ENCODE measurements at regions not wholly inside any gene's neighbourhood (a gene's known extent, or its start where the extent isn't known, plus 50 kb on each side); places are given as distances from the start of the nearest gene placed in this dataset.

DNA sequence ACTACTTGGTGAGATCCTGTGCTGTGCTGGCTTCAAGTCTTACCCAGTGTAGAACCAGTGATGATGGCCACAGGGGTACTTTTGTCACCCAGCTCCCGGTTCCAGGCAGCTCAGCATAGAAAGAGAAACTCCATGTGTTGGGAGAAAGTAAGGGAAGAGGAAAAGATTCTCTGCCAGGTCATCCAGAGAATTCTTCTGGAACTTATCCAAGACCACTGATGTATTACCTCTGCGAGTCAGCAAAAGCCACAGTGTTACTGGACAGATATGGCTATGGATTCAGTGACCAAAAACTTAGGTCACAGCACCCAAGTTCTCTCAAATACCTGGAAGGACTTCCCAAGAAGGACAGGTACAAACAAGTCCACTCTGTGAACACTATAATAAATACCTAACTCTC is 399.5 kb upstream of the MIR17HG start:
- DNase-seq = no peak

DNA sequence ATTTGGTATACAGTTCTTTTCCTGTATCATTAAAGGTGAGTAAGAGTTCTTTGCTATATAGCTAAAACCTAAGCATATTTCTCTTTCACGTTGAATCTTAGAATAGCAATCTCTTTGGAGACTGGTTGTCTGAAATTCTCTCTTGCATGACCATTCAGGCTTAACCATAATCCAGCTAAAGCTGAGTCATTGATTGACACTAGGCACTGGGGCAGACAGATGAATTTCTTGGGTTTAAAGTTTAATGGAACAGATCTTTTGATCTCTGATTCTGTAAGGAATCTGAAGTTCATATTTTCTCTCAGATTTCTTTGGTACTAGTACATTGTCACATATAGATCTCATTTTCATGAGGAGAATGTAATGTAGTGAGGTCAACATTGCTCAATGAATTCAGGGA is 397.3 kb upstream of the MIR17HG start:
- no peak for DNase-seq

DNA sequence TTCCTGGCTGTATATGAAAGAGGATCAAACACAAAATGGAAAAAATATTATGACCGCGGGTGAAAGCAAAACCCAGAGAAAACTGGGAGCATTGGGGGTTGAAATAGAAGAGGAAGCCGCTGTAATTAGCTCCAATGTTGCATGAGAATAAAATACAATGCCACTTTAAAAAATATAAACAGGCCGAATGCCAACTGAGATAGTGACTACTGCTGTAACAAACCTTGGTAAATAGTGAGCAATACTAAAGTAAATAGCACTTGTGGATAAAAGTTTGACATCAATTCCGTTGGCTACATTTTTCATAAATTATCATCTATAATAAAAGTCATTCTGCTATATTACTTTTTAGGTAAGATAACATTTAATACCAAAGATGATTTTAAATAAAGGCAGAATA is 395.8 kb upstream of the MIR17HG start:
- DNase-seq = no peak

DNA sequence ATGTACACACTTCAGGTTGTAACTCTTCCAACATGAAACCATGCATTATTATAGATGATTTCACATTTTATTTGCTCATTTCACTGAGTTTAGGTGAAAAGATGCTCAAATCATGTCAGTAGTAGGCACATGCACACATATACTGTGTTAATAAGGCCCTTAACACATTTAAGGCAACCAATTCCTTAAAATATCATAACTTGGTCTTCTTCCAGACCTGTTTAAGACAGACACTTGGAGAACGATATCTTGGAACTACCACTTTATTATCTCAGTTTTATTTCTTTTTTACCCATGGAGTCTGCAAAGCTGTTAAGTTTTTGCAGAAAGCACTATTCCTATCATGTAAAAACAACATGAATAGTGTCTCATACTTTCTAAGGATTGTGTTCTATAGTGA is 395.2 kb upstream of the MIR17HG start:
- no peak for DNase-seq

DNA sequence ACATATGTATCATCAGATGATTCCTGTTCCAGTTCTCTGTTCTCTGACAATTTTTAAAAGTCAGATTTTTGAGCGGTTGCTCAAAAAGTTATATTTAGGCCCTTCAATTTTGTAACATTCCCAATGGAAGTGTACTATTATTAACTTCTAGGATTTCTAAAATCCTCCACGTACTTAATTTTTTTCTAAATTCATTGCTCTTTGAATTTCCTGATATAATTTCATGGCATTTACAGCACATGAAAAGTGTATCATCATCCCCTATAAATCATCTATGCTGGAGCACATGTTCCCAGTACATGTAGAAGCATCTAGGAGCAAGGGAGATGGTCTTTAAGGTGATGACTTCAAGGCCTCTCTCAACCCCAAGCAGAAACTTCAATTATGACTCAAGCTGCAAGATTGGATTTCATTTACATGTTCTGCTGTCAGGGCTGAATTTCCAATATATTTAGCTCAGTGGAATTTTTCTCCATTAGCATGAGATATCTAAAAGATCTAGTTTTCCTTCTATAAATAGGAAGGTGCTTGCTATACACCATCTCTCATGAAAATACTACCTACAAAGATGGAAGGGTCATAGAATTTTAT is 392.8 kb upstream of the MIR17HG start:
- DNase-seq = no peak

DNA sequence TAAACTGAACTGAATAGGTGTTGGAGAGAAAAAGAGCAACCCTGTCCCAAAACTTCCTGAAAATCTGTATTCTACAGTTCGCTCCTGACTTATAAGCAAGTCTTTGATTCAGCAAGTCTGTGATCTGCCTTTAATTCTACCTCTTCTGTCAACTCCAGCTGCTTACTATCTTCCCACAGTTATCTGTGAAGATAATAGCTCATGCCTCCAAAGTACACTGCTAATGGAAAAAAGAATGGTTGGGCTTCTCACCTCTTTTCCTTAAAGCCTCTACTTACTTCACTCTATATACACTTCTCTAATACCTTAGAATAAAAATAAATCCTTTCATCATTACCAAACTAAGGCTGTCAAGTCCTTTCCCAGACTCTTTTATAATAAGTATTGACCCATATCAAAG is 391.5 kb upstream of the MIR17HG start:
- DNase-seq = no peak

DNA sequence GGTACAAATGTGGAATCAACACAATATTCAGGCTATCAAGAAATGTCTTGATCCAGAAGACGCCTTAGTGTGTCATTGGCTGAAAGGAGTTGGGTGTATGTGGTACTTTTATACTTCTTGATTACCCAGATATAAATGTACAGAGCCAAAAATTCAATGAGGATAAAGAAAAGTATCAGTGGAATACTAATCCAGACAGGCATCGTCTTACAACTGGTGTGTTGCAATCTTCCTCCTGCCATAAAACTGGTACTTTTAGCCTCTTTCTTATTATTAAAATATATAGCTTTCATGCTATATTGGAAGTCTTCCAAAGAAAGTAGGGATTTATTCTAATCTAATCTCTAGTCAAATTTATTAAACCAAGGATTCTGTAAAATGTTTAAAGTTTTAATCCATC is 388.6 kb upstream of the MIR17HG start:
- no peak for DNase-seq

DNA sequence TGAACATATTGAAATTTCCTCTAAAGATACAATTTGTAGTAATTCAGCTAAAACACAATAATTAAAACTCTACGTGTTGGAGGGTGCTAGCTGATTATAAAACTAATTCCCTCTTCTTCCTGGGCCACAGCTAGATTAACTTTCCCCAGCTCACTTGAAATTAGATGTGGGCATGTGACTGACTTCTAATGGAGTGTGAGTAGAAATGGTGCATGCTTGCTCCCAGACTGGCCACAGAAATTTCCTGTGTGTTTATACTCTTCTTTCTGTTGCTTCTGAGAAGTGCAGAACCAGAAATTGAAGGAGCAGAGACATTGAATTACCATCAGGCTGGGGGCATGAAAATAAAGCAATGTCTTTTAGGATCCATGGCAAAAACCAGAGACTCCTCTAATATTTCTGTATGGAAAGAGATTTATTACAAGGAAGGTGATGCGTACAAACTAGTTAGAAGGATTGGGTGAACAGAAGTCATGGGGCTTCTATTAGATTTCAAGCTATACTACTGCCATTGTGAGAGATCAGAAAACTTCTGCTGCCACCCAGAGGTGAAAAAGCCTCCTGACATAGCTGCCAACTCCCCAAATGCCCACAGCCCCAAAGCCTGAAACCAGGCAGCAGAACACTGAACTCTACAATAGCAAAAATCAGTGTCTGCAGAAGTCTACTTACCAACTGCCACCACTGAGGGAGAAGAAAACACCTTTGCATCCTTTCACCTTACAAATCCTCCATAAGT is 379.2 kb upstream of the MIR17HG start:
- no peak for DNase-seq

DNA sequence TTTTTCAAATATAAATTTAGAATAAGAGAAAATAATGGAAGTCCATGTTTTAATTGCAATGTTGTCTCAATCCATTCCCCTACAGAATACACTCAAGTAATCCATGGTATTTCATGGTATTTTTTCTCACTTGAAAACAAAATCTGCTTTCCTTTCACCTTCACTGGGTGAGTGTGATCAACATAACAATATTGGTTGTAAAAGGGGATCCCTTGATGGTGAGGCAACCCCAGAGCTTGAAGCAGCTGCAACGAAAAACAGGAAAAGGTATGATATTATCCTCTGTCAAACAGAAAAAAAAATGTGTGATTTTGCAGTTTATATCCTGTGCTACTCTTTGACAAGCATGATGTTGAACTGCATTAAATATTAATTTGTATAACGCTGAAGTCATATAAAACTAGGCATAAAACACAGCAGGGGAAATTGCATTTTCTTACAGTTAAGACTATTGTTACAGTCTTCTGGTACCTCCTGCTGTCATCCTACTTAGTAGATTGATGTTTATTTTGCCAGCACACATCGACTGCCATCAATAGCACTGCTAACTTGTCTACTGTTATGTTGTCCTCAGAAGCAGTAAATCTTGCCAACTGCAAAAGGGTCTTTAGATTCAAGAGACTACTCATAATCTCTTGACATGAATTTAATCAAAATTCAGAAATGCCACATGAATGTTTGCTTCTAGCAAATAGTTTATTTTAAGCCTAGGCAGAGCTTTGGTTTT is 373.1 kb upstream of the MIR17HG start:
- DNase-seq = no peak

DNA sequence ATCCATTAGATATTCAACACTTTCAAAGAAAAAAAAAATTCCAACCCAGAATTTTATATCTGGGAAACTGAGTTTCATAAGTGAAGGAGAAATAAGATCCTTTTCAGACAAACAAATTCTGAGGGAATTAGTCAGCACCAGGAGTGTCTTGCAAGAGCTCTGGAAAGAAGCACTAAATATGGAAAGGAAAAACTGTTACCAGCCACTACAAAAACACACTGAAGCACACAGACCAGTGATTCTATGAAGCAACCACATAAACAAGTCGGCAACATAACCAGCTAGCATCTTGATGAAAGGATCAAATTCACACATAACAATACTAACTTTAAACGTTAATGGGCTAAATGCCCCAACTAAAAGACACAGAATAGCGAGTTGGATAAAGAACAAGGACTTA is 368.4 kb upstream of the MIR17HG start:
- no peak for DNase-seq

DNA sequence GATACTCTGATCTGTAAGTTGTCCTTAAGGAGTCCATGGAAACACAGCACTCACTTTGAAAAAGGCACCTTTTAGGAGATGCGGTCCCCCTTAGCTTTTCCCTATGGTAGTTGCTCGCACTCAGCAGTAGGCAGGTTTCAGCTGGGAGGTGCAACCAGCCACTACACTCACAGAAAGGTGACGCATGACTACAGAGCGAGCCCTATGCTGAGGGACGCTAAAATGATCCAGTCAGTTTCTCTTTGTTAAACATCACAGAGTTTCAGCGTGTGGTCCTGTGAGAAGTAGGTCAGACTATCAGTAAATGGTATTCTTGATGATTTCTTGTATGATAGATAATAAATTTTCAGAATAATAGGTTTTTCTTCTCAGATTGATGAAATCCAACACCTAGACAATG is 362.7 kb upstream of the MIR17HG start:
- DNase-seq = no peak

DNA sequence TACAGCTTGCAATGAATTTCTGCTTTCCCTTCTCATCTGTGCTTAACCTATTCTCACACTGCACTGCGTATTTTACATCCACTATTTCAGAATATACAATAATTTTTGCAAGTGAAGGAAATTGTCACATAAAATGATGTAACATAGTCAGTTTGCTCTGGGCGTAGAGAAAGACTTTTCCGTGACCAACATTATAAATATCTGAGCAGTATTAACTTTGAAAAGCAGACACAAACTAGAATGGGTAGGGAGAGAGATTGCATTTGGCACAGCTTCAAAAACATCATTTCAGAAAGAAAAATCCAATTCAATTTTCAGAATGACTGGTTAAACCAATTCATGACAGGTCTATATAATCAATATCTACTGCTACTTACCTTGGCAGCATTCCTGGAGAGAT is 352.5 kb upstream of the MIR17HG start:
- DNase-seq = no peak

DNA sequence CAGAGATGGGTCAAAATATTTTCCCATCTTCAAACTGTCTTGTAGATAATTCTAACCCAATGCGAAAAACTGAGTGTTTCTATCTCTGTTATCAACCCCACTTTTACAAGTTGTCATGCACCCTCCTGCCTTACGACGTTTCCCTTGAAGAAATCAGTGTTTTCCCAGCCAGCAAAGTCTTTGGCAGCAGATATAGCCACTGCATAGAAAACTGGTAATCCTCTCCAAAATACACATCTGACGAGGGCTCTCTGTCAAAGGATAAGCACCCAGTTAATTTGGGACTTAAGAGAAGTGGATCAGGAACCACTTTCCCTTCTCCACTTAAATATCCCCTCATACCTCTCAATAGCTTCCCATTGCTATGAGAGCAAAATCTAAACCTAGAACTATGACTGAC is 351.9 kb upstream of the MIR17HG start:
- no peak for DNase-seq

DNA sequence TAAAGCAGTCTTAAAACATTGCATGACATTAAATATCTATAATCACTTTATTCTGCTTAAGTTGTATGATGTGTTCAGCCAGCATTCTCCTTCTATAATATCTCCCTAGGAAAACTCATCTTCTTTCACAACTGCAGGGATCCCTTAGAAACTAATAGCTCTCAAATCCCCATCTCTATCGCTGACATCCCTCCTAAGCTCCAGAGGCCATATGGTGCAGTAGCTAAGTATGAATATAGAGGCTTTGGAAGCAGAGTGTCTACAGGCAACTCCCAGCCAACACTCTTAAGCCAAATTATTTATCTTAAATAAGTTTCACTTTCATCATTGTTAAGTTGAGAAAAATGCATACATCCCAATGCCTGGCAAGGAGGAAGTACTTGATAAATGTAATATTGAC is 349.5 kb upstream of the MIR17HG start:
- no peak for DNase-seq

DNA sequence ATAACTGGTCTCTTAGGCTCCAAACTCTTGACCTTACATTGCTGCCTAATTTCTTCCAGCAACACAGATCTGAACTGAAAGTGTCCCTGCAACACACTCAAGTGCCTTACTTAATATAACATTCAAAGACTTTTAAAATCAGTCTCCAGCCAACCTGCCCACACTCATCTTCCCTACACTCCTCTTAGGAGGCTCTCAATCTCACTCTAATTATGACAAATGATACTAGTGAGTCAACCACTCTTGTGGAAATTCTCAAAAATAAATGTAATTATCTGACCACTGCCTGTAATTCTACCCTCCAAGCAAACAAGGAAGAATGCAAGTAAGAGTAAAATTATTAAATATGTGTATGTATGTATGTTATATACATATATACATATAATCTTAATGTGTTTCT is 348.1 kb upstream of the MIR17HG start:
- no peak for DNase-seq

DNA sequence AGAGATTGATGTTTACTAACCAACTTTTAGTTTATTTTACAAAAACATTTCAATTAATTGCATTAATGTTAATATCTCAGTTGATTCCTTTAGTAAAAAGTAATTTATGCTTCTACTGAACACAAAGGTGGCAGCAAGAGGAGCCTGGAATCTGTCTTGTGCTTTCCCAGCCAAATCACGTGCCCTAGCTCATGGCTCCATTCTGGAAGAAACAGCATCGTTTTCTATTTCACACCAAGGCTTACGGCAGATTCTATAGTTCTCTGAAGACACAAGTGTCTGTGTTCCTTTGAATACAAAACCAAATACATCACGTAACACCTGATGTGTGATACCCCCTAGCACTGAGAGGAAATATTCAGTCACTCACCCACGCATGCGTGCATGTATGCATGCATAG is 346.1 kb upstream of the MIR17HG start:
- DNase-seq = no peak

DNA sequence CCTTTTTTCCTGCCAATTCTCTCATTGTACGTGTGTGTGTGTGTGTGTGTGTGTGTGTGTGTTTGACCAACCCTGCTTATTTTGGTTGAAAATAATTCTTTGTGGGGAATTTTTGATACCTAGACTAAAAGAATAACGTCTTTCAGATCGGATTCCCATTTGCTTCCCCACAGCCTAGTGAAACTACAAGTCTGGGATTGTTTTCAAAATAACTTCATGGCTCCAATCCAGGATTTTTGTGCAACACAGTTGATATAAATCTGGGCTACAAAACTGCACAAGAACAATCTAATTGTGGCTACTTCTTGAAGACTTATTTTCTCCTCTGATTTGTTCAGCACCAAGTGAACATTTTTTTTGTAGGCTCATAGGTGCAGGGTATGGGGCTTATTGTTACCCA is 332.8 kb upstream of the MIR17HG start:
- DNase-seq = no peak

DNA sequence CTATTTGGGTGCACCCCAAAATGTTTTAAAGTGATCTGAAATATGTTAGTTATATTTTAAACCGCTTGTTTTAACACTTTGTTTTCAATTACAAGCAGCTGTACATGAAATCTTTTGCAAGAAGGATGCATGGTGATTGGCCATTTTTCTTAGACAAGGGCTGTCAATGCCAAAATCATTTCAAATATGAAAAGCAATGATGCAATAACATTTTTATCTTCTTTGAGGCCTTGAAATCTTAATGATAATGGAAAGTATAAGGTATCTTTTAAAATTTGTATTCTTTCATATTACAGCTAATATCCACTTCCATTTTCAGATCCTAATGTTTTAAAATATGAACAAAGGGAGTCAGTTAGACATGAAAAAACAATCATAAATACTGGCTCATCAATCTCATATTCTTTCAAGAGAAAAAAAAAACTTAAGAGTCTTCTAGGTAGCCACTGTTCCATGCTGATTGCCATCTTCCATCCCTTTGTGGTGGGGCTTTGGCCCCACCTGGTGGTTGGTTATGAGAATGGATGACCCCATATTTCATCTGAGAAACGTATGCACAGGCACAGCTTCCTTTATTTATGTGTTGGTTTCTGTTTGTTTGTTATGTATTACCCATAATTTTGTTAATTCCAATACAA is 330.3 kb upstream of the MIR17HG start:
- DNase-seq = no peak

DNA sequence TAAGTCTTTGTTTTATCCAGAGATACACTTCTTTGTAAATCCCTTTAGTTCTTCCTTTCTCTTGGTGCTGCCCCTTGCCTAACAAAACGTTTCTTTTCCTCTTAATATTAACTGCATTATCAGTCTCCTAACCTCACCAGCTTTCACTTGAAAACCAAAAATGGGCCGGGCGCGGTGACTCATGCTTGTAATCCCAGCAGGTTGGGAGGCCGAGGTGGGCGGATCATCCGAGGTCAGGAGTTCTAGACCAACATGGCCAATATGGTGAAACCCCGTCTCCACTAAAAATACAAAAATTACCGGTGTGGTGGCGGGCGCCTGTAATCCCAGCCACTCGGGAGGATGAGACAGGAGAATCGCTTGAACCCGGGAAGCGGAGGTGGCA is 329.8 kb upstream of the MIR17HG start:
- DNase-seq = no peak

DNA sequence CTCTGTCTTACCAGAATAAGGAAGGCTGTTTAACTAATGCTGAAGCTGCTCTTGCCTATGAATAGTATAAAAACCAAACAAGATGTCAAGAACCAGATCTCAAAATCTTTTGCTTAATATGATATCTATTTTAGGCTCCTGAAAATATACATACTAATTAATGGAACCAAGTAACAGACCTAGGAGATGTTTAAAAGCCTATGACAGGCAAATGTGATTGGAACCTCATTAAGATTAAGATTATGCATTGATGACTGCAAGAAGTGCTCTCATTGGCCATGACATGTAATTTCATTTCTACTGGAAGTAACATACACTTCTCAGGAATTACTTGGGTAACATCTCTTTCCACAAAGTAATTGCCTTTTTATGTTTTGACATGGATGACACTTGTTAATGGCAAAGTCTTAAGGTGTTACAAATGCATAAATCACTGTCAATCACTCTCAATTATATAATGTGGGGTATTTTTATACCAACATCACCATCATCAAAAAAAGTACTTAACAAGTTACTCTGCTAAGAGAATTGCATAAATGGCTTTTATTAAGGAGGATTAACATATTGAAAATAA is 326.9 kb upstream of the MIR17HG start:
- DNase-seq = no peak

DNA sequence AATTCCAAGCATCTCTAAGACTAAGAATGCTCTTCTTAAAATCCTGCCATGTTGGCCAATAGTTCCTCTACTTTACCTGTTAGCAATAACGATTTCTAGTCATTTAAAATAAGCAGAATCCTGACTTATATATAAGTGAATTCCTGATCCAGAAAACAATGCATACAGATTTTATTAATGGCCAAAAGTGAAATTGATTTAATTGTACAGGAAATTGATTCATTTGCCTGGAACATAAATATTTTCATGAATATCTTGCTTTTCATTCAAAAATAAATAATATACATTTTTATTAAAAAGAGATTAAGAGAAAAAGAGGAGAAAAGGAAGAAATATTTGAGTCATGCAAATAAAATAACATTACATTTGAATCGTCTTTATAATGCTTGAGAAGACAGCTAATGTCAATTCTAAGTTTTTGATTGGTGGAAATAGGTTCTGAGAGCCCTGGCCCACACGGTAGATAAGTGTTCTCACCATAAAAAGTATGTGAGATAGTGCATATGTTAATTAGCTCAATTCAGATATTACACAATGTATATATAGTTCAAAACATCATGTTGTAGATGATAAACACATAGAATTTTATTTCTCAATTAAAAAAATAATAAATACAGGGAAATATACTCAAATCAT is 323.2 kb upstream of the MIR17HG start:
- no peak for DNase-seq

DNA sequence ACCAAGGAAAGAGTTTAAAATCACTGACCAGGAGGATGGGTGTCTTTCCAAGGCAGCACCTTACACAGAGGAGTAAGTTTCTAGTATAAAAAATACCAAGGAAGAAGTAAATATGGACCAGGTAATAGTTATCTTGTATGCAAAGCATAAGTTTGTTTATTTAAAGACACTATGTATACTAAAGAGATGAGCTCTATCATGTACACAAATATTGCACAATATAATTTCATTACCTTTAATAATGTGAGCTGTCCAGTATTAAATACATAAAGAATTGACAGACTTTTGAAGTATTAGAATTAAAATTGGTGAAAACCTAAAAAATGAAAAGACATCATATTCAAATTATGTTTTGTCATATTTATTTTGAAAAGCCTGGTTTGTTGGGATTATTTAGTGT is 322.0 kb upstream of the MIR17HG start:
- no peak for DNase-seq

DNA sequence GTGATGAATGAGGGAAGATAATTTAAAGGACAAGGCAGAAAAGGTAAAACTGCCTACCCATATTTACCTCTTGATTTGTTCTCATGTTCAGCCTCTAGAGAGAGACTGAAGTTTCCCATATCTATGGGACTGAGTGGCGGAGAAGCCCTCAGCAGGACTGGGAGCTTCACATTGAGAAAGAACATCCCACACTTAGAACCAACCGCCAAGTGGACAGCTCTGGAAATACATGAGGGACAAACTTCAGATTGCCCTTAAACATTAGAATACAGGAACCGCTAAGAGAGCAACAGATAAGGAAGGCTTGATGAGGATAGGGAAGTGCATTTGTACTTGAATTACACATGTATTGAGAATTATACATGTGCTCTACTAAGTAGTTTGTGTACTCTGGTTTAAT is 316.0 kb upstream of the MIR17HG start:
- no peak for DNase-seq
